NCI-H2196 (cell line): ENCODE measurements at regions not wholly inside any gene's neighbourhood (a gene's known extent, or its start where the extent isn't known, plus 50 kb on each side); places are given as distances from the start of the nearest gene placed in this dataset.

ENCODE experiments used
- DNase-seq: peaks from one replicate; lab custom pipeline; 2025; ENCODE audit not compliant: unreplicated experiment; lab: John Stamatoyannopoulos, UW

DNA sequence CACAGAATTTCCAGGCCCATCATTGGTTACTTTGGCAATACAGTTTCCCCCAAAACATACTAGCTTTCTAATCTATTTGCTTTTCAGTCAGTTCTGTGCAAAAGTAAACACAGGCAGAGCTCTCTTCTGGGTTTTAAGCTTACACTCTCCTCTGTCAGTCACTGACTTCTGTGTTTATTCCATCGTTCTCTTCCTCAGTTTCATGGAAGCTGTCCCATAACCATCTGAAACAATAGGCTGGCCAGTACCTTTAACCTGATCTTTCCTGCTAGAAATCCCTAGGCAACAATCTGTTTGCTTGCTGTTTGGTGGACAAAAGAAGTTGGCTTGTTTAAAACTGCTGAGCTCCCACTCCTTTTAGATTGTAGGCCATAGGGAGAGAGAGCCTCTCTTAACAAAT lies 431.5 kb downstream of the HACE1 start:
- no peak for DNase-seq

DNA sequence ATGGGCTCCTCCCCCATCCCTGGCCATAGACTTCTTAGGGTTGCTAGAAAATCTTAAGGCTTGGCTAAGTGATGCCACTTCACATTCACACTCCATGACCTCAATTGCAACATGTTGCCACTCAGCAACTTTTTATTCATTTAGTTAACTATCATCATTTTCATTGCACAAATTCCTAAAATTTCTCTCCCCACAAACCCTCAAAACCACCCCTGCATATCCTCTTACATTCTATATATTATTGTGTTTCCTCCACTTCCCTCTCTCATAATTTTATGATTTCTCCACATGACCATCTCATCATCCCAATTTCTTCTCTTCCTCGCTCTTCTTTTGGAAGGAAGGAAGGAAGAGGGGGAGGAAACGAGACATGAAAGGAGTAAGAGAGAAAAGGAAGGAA lies 436.0 kb downstream of the HACE1 start:
- DNase-seq: no peak

DNA sequence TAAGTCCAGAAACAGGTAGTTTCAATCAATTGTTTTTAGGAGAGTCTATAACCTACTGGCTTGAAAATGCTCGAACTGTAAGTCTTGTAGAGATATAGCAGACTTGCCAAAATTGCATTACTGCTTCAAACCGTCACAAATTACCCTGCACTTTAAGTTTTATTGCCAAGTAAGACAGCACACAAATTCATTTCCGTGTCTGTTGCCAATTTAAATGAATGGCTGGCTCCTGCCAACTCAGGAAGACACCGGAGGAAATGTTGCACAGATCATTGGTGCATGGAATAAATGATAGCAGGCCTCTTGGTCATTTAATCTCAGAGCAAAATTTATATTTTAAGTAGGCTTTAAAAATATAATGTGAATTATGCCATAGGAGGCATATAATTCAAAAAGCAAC lies 438.1 kb downstream of the HACE1 start:
- no peak for DNase-seq

DNA sequence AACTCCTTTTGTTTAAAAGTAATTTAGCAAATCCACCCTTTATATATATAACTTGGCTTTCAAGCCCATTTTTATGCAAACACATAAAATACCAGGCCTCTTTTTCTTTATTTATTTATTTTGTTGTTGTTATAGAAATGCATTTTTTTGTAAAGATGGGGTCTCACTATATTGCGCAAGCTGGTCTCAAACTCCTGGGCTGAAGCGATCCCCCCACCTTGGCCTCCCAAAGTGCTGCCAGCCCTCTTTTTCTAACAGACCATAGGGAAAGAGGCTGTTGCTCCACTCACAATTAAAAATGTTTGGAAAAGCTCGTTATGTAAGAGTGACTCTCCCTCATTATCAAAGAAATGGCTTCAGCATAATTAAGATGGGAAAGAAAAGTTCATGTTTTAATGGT lies 440.9 kb downstream of the HACE1 start:
- DNase-seq: no peak

DNA sequence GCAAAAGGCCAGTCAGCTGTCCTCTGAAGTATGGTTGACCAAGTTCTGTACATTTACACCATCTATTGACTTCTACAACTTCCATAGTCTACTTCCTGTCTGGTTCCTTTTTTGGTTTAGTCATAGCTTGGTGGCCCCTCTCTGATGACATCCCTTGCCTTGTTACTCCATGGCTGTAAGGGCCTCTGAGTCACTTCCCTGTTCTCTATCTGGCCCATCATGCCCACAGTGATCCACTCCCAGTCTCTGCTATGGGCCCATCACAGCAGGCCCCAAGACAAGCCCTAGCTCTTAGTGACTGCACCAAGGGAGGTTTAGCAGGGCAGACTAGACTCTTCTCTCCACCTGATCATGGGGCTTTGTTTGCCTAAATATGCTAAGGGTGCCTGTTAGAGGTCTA lies 441.6 kb downstream of the HACE1 start:
- DNase-seq: no peak

DNA sequence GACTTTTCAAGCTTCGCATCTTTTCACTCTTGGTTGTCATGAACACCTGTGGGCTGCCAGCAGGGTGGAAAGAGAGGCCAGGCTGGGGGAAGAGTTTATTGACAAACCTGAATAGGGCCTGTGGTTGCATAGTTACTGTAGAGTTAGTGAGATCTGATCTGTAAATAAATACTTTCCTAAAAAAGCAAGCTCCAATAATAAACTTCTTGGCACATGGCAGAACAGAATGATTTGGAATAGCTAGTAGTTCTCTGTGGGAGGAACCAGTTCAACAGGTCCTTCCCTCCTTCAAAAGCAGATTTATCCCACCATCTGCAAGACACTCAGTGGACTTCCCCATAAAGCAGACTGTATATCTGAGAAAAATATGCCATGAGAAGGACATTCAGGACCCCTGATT lies 445.0 kb downstream of the HACE1 start:
- no peak for DNase-seq

DNA sequence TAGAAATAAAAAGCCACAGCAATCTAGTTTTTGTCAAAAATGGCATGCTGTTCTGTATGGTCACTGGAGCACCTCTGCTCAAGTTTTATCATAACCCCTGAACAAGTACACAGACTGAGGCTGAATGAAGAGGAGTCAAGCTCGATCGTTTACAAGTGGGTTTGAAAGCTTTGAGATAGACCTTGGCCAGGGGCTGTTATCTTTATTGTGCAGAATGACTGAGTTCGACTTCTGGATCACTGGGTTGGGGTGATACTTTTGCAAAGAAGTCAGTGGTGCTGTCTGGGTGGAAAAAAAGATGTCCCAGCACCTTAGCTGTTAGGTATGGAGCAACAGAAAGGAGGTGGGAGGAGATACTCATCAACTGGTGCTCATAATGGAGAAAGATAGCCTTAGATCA lies 446.0 kb downstream of the HACE1 start:
- no peak for DNase-seq

DNA sequence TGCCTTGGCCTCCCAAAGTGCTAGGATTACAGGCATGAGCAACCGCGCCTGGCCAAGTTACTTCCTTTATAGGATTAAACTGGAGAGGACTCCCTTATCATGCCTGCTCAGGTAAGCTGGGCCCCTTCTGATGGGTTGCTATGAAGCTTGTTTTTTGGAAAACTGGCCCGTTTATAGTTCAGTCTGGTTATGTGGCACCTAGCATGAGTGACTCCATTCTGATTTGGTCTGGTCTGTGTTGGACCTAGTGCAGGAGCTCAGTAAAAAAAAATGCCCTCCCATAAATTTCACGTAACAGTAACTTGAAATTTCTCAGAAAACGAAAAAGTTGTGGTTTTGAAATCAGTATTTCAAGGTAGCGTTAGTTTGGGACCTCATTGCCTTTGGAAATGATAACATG lies 448.4 kb downstream of the HACE1 start:
- no peak for DNase-seq

DNA sequence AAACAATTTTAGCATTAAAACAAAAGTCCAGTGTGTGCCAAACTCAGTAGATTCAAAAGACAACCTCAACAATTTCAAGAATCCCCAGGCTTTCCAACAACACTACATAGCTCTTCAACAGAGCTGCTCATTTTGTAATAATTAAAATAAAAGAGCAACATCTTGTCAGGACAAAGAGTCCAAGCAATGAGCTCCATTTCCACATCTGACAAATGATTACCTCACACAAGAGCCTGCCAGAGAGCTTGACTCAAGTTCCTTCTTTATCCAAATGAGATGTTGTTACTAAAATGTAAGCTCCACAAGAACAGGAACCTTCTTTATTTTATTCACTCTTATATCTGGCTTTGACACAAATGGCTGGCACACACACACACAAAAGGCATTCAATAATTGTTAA lies 449.8 kb downstream of the HACE1 start:
- no peak for DNase-seq

DNA sequence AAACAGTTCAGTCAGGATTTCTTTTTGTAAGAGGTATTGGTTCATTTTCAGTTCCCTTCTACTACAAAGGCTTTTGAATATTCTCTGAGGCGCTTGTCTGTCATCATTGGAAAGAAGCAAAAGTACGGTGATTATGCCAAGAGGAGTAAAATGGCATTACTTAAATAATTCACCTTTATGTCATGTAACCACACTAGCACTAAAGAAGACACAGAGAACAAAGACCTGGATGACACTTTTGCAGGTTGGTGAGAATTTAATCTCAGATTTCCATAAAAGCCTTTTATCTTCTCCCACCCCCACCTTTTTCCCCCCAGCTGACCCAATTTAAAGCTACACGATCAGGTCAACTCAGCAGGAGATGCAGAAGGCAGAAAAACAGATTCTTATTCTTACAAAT lies 451.8 kb downstream of the HACE1 start:
- DNase-seq: no peak

DNA sequence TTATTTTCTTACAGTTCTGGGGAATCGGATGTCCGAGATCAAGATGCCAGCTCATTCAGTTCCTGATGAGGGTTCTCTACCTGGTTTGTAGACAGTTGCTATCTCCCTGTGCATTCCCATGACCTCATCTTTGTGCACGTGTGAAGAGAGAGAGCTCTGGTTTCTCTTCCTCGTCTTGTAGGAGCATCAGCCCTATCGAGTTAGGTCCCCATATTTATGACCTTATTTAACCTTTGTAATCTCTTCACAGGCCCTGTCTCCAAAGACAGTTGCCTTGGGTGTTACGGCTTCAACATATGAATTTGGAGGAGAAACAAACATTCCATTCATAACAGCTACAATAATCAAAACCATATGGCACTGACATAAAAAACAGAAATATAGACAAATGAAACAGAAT lies 455.3 kb downstream of the HACE1 start:
- no peak for DNase-seq

DNA sequence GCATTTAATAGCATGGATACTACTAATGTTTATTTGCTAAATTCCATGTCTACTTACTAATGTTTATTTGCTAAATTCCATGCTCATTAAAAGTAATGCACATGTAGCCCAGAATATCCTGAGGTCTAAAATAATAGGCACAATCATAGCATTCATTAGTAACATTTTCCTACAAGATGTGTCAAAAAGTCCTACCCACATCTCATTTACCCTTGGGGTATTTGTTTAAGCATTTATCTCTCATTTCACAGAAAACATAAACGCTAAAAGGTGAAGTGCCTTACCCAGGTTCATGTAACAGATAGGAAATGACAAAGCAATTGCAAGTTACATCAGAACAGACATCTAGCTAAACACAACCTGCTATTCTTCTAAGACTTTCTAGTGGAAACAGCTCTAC lies 457.1 kb downstream of the HACE1 start:
- no peak for DNase-seq

DNA sequence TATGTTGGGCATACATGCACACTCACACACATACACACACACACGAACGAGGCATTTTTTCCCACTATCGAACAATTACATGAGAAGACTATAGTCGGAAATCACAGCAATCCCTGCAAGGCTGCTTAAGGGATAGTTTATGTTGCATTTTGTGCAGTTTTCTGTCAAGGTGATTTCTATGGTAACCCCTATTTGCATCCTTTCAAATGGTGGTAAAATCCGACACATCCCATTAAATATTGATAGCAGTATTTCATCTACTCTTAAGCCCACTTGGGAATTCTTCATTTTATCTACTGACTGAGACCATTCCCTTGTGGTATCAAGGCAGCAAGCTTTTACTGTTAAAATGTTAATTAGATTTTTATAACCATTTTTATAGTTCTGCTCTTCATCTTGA lies 457.8 kb downstream of the HACE1 start:
- no peak for DNase-seq

DNA sequence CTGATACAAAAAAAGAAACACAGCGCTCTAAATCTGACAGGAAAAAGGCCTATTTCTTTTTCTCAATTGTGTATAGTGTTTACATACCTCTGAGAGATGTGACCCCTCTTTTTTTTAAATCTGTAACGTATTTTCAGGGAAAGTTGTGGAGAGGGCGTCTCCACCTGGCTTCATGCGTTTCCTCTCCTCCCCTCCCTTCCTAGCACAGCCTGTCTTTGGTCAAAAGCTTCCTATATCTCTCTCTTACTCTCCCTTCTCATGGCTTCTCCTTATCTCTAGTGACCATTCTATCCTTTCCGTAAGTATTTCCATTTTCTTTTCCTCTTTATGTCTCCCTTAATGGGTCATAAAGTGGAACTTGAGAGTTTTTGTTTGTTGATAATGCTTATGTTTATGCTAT lies 458.9 kb downstream of the HACE1 start:
- DNase-seq: no peak

DNA sequence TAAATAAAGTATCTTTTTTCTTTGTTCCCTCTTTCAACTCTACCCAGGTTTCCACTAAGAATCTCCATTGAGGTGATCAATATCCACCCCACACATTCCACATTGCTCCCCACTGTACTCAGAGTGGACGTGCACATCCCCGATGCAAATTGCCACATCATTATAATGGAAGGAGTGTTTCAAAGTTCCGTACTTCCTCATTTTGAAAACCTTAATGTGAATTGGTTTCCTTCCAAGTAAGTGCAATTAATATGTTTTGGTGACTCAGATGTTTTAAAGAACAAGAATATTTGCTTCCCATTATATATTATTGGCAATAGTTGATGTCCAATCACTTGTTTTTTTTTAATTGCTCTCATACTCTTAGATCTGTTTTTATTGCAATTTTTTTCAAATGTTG lies 463.6 kb downstream of the HACE1 start:
- no peak for DNase-seq

DNA sequence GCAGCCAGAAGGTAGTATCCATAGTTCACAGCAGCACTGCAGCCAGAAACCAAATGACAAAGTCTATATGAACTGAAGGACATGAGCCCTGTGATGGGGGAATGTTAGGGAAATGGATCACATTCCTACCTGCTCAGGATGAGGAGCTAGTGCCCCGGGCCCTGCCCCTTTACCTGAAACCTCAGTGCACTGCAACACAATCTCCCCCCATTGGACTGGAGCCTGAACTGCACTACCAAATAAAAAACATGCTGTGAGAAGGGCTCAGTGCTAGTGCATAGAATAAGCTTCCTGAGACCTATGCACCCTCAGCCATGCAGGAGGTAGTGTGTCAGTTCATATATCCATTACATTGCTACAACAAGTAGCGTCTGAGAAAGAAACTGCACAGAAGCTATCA lies 477.8 kb downstream of the HACE1 start:
- DNase-seq: no peak

DNA sequence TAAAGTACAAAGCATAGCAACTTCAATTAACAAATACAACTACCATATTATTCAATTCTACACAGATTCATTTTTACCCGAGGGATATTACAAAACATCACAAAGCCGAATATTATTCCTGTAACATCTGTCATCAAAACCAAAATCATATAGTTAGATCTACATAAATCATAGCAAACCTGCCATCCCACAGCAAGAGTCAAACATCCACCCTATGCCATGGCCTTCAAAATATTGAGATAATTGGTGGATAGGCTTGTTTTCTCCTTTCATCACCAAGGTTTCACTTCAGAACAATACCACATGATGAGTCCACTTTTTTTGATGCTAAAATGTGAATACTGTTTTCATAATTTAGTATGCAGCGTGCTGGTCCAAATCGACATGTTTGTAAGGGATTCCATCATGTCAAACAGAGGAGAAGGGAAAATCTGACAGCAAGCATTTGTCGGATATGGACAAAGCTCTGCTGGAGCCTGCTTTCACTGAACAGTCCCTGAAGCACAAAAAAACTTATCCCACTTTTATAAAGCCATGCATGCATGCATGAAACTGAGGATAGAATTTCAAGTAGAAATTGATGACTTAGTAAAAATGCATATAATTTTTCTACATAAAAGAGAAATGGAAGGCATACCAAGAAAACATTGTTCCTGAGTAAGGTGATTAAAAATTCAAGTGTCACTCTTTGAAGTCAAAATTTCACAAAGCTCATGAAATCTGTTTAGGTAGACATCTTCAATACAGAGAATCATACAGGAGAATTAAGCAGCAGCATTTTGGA lies 494.1 kb downstream of the HACE1 start:
- DNase-seq: no peak

DNA sequence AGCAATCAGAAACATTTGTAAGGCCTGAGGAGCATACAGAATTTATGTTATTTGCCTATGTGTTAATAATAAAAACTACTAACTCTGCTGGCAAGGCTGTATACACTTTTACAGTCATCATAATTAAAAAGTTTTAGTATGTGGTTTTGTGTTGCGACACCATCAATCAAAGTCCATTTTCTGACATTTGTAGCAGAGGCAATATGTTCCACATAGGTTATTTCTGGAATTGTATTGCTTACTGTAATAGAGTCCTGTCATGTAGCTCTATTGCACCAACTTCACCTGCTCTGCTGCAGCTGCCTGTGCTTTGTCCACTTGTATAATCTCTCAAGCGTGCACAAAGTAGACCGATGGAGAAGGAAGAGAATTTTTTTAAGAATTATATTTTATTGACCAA lies 501.8 kb downstream of the HACE1 start:
- no peak for DNase-seq

DNA sequence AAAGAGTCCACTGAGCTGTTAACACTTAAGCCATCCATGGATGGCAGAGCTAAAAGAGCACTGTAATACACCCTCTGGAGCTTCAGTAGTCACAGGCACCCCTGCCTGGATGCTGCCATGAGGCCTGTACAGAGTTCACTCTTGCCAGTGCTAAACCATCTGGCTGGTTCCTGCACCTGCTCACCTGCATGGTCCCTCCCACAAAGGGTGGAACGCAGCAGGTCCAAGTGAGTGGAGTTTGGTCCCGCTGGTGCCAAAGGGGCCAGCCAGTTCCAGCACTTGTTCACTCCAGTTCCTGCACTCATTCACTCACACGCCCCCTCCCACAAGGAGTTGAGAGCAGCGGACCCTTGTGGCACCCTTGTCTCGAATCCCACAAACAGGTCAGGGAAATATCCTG lies 503.5 kb downstream of the HACE1 start:
- no peak for DNase-seq

DNA sequence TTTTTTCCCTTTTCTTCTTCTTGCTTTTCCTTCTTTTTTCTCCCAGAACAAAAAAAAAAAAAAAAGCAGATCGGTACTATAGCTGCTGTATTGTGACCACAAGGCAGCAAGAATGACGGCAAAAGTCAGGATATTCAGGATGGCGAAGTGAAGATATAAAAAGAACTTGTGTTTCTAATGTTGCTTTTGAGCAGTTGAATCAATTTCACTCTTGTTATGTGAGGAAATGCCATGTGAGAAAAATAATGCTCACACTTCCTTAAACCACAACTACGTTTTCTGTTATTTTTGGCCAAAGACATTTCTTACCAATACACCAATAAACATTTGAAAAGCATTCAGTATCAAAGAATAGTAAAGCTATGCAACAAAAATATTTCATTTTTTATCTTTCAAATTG lies 510.5 kb downstream of the HACE1 start:
- DNase-seq: no peak

DNA sequence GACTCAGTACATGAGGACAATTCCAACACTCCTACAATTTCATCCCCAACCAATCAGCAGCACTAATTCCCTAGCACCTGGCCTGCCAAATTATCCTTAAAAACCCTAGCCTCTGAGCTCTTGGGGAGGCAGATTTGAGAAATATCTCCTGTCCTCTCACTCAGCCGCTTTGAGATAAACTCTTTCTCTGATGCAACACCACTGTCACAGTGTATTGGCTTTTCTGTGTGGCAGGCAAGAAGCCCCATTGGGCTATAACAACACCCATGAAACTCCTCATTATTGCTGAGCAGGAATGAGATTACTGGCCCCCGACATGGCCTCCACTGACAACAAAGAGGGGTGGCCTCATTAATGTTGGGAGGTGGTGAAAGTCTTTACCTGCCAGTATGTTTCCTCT lies 515.5 kb downstream of the HACE1 start:
- no peak for DNase-seq

DNA sequence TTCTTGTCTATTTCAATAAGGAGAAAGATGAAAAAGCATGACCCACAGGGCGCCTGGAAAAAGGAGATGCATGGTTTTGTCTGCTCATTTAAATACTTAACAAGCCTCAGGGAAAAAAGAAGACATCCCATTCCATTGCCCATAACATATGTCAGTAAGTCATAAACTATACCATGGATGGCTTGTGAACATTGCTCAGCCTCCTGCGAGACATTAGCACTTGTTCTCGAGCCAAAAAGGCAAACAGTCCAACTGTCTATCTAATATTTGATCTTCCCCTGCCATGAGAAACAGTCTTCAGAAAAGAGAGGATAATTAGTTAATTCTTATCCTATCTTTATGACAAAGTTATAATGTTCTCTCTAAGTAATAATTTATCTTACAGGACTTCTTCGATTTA lies 527.4 kb downstream of the HACE1 start:
- no peak for DNase-seq

DNA sequence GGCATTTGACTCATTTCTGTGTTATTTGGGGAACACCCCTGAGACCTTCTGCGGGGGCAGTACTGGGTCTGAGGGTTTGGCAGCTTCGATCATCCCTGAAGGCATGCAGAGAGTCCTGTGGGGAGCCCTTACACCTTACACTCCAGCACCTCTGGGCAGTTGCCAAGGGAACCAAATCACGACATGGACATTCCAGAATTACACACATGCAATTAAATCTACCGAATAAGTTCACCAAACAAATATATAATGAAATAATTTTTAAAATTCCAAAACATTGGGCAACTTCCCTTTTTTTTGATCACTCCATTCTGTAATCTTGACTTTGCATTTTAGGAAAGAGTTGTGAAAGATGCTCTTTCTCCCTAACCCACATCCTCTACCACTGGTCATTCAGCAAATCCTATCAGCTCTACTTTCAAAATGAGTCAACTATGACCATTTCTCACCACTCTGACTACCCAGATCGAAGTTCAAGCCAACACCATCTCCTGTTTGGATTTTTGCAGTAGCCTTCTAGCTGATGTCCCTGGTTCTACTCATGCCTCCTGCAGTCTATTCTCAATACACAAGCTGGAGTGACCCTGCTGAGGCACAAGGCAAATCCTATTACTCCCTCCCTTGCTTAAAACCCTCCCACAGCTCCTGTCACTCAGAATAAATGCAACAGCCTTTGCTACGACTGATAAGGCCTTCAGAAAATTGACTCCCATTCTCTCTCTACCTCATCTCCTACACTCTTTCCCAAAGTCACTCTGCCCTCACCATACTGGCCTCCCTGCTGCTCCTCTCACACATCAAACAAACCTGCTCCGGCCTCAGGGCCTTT lies 533.3 kb downstream of the HACE1 start:
- DNase-seq: no peak
